Tongue (tissue), 1 donor: ENCODE measurements at regions not wholly inside any gene's neighbourhood (a gene's known extent, or its start where the extent isn't known, plus 50 kb on each side); places are given as distances from the start of the nearest gene placed in this dataset.
"Not testable (repeated sequence)": the region's sequence is repeated elsewhere in the genome, so short reads cannot be mapped to it uniquely, and the experiment has no call there.

Source experiments
- DNase-seq: peaks from one replicate; pipeline ENCODE4 v3.0.0-alpha.2; 2015

GRCh38 chr2:89756616-89757015 lies 1065.1 kb downstream of the RPIA start:
- not testable (repeated sequence) for DNase-seq

- DNase-seq, result not testable (repeated sequence)
Measured at GRCh38 chr2:89758332-89759026, 1067.0 kb downstream of the RPIA start.

GRCh38 chr2:89760762-89761161 lies 1069.3 kb downstream of the RPIA start:
- DNase-seq, result not testable (repeated sequence)

- DNase-seq, result not testable (repeated sequence)
Measured at GRCh38 chr2:89761171-89761570, 1069.7 kb downstream of the RPIA start.

- DNase-seq, result not testable (repeated sequence)
Measured at GRCh38 chr2:89761863-89762262, 1070.4 kb downstream of the RPIA start.

GRCh38 chr2:89762461-89763253 lies 1071.2 kb downstream of the RPIA start:
- DNase-seq, result not testable (repeated sequence)

GRCh38 chr2:89763254-89763580 lies 1071.7 kb downstream of the RPIA start:
- DNase-seq, result no peak

GRCh38 chr2:89763581-89764485 lies 1072.4 kb downstream of the RPIA start:
- no peak for DNase-seq

GRCh38 chr2:89764571-89765360 lies 1073.3 kb downstream of the RPIA start:
- not testable (repeated sequence) for DNase-seq

GRCh38 chr2:89765361-89765718 lies 1073.9 kb downstream of the RPIA start:
- not testable (repeated sequence) for DNase-seq

- DNase-seq, result not testable (repeated sequence)
Measured at GRCh38 chr2:89766141-89766990, 1074.9 kb downstream of the RPIA start.

GRCh38 chr2:89767058-89767457 lies 1075.6 kb downstream of the RPIA start:
- DNase-seq, result not testable (repeated sequence)

- no peak for DNase-seq
Measured at GRCh38 chr2:89767572-89768435, 1076.3 kb downstream of the RPIA start.

- DNase-seq, result no peak
Measured at GRCh38 chr2:89775885-89776284, 1084.4 kb downstream of the RPIA start.

GRCh38 chr2:89780318-89780717 lies 1088.8 kb downstream of the RPIA start:
- DNase-seq, result no peak

GRCh38 chr2:89781962-89782361 lies 1090.5 kb downstream of the RPIA start:
- DNase-seq, result no peak

- no peak for DNase-seq
Measured at GRCh38 chr2:89784960-89785359, 1093.5 kb downstream of the RPIA start.

- not testable (repeated sequence) for DNase-seq
Measured at GRCh38 chr2:89785528-89785927, 1094.1 kb downstream of the RPIA start.

- DNase-seq, result not testable (repeated sequence)
Measured at GRCh38 chr2:89786642-89787041, 1095.2 kb downstream of the RPIA start.

GRCh38 chr2:89795530-89795929 lies 1104.1 kb downstream of the RPIA start:
- not testable (repeated sequence) for DNase-seq
